Keratinocyte (primary cell): ENCODE measurements at regions not wholly inside any gene's neighbourhood (a gene's known extent, or its start where the extent isn't known, plus 50 kb on each side); places are given as distances from the start of the nearest gene placed in this dataset.
"Not testable (repeated sequence)": the region's sequence is repeated elsewhere in the genome, so short reads cannot be mapped to it uniquely, and the experiment has no call there.

Experiments
- CTCF ChIP-seq, 3 experiments: IDR thresholded peaks in 1 of 3; conservative IDR thresholded peaks in 1 of 3; optimal IDR thresholded peaks in 1 of 3; 2 replicates in 2 of 3; 3 replicates in 1 of 3; pipeline versions ENCODE3 to v1.5.1; 2011; ENCODE audit warnings: low read length in 3 of 3, mild to moderate bottlenecking in 3 of 3, moderate library complexity in 2 of 3, control low read depth in 1 of 3, inconsistent platforms in 1 of 3; ENCODE audit not compliant: insufficient read depth in 2 of 3; ENCODE audit errors: extremely low read depth in 1 of 3
- EZH2 ChIP-seq: IDR thresholded peaks from one replicate; pipeline ENCODE4 v1.6.1; 2012; ENCODE audit warnings: inconsistent platforms, mild to moderate bottlenecking, low read length, moderate library complexity

GRCh38 chr9:33711418-33711817 is 83.9 kb upstream of the PRSS3 start:
- TF ChIP-seq CTCF (optimal IDR thresholded peaks at IDR 0.05 in 1 of 3, IDR thresholded peaks at IDR 0.05 in 1 of 3, conservative IDR thresholded peaks at IDR 0.05 in 1 of 3; ENCODE audit: extremely low read depth in 1 of 3, insufficient read depth in 2 of 3, low read length in 3 of 3); EZH2: not testable (repeated sequence)
